ENCODE measurements at regions not wholly inside any gene's neighbourhood (a gene's known extent, or its start where the extent isn't known, plus 50 kb on each side); places are given as distances from the start of the nearest gene placed in this dataset.

DNA sequence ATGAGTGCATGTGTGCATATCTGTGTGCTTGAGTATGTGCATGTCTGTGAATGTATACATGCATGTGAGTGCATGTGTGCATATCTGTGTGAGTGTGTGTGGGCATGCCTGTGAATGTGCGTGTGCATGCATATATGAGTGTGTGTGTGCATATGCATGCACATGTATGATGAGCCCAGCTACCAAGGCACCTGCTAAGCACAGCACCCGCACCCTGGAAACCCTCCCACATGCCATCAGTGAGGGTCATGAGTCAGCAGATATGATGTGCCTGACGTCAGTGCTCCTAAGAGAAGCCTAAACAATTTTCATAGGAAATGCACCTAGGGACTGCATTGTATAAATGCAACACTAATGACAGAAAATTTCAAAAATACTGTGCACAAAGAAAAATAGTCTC lies 151.1 kb downstream of the KIF26A start:
- Histone ChIP-seq H3K27me3 (replicated peaks; ENCODE audit: insufficient read depth, low read depth, low read length, poor library complexity) (no peaks in the 10 kb centered on the region), H3K36me3 (ENCODE audit: insufficient read depth, low read length, poor library complexity, severe bottlenecking) (no peaks in the 10 kb centered on the region), H3K4me1 (ENCODE audit: insufficient read depth, low read length, poor library complexity, severe bottlenecking) (peaks cover 14% of the 10 kb centered on the region), H3K9me3 (ENCODE audit: low read depth, low read length, poor library complexity, severe bottlenecking) (no peaks in the 10 kb centered on the region), H3K4me3 (ENCODE audit: low read depth, low read length, poor library complexity, severe bottlenecking) (no peak overlapping the region), H3K27ac (ENCODE audit: low read depth, low read length, poor library complexity, severe bottlenecking) (no peak overlapping the region)
- no TSS peak for BruUV-seq (replicated peaks)
- CTCF ChIA-PET: no interaction called here
- TF ChIP-seq, protein P1, sequence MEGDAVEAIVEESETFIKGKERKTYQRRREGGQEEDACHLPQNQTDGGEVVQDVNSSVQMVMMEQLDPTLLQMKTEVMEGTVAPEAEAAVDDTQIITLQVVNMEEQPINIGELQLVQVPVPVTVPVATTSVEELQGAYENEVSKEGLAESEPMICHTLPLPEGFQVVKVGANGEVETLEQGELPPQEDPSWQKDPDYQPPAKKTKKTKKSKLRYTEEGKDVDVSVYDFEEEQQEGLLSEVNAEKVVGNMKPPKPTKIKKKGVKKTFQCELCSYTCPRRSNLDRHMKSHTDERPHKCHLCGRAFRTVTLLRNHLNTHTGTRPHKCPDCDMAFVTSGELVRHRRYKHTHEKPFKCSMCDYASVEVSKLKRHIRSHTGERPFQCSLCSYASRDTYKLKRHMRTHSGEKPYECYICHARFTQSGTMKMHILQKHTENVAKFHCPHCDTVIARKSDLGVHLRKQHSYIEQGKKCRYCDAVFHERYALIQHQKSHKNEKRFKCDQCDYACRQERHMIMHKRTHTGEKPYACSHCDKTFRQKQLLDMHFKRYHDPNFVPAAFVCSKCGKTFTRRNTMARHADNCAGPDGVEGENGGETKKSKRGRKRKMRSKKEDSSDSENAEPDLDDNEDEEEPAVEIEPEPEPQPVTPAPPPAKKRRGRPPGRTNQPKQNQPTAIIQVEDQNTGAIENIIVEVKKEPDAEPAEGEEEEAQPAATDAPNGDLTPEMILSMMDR (conservative IDR thresholded peaks at IDR 0.05; ENCODE audit: low read depth, low read length): no peak
- no peak for TF ChIP-seq EZH2 (IDR thresholded peaks at IDR 0.05; ENCODE audit: borderline replicate concordance, low read depth, low read length, poor library complexity, severe bottlenecking)
- POLR2A ChIA-PET (ENCODE audit: low non-redundant PET): no interaction called here
- DNase-seq (ENCODE audit: low spot score): no peak
- intact Hi-C loops (cut with micrococcal nuclease; ENCODE audit: unreplicated experiment): no loop called here

DNA sequence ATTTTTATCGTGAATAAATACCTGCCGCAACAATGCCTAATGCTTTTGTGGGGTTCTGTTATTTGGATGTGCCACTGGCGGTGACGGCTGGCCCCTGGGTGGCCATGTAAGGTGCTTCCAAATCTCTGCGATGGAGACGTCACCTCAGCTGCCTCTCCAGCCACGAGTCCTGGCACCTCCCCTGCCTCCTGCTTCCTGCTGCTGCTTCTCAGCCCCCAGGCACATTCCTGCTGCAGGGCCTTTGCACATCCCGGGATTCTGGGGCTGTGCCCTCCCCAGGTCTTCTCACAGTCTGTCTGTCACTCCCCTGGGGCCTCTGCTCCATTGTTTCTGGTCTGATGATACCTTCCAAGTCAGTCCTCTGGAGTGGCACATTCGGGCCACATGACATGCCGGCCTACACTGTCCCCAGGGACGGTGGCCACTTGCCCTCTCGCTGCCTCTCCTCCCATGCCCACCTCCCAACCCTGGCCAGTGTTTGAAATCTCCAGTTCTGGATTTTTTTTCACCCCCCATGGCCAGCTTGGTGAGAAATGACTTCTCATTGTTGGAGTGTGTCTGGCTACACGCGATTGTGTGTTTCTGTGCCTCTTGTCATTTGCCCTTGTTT lies 151.8 kb downstream of the KIF26A start:
- BruUV-seq (replicated peaks): no TSS peak
- Histone ChIP-seq H3K36me3 (ENCODE audit: insufficient read depth, low read length, poor library complexity, severe bottlenecking) (no peaks in the 10 kb centered on the region), H3K4me1 (ENCODE audit: insufficient read depth, low read length, poor library complexity, severe bottlenecking) (peaks cover 21% of the 10 kb centered on the region), H3K27ac (ENCODE audit: low read depth, low read length, poor library complexity, severe bottlenecking) (no peak overlapping the region), H3K4me3 (ENCODE audit: low read depth, low read length, poor library complexity, severe bottlenecking) (no peak overlapping the region), H3K27me3 (replicated peaks; ENCODE audit: insufficient read depth, low read depth, low read length, poor library complexity) (no peaks in the 10 kb centered on the region), H3K9me3 (ENCODE audit: low read depth, low read length, poor library complexity, severe bottlenecking) (no peaks in the 10 kb centered on the region)
- CTCF ChIA-PET: no interaction called here
- no peak for DNase-seq (ENCODE audit: low spot score)
- no peak for TF ChIP-seq EZH2 (IDR thresholded peaks at IDR 0.05; ENCODE audit: borderline replicate concordance, low read depth, low read length, poor library complexity, severe bottlenecking)
- TF ChIP-seq, protein P1 (conservative IDR thresholded peaks at IDR 0.05; ENCODE audit: low read depth, low read length): no peak
- POLR2A ChIA-PET (ENCODE audit: low non-redundant PET): no interaction called here
- intact Hi-C loops (cut with micrococcal nuclease; ENCODE audit: unreplicated experiment): no loop called here

- Histone ChIP-seq H3K36me3 (ENCODE audit: insufficient read depth, low read length, poor library complexity, severe bottlenecking) (no peaks in the 10 kb centered on the region), H3K27me3 (replicated peaks; ENCODE audit: insufficient read depth, low read depth, low read length, poor library complexity) (no peaks in the 10 kb centered on the region), H3K4me3 (ENCODE audit: low read depth, low read length, poor library complexity, severe bottlenecking) (no peak overlapping the region), H3K27ac (ENCODE audit: low read depth, low read length, poor library complexity, severe bottlenecking) (no peak overlapping the region), H3K9me3 (ENCODE audit: low read depth, low read length, poor library complexity, severe bottlenecking) (no peaks in the 10 kb centered on the region), H3K4me1 (ENCODE audit: insufficient read depth, low read length, poor library complexity, severe bottlenecking) (peaks cover 26% of the 10 kb centered on the region)
- POLR2A ChIA-PET (ENCODE audit: low non-redundant PET): no interaction called here
- DNase-seq (ENCODE audit: low spot score): no peak
- no peak for TF ChIP-seq EZH2 (IDR thresholded peaks at IDR 0.05; ENCODE audit: borderline replicate concordance, low read depth, low read length, poor library complexity, severe bottlenecking)
- TF ChIP-seq, protein P1 (conservative IDR thresholded peaks at IDR 0.05; ENCODE audit: low read depth, low read length): no peak
- intact Hi-C loops (cut with micrococcal nuclease; ENCODE audit: unreplicated experiment): no loop called here
- no TSS peak for BruUV-seq (replicated peaks)
- CTCF ChIA-PET: no interaction called here
These were observed 152.4 kb downstream of the KIF26A start for GRCh38 chr14:104290756-104291122.
